Lung (tissue), 11 donors: ENCODE measurements at regions not wholly inside any gene's neighbourhood (a gene's known extent, or its start where the extent isn't known, plus 50 kb on each side); places are given as distances from the start of the nearest gene placed in this dataset.

Source experiments
- ATAC-seq: fragments of 200-7000 bp; cut with Tn5 transposase; one replicate; pipeline ENCODE4 v1.9.1; 2020; ENCODE audit warnings: moderate number of reproducible peaks; ENCODE audit not compliant: insufficient read depth, low FRiP score
- DNase-seq, 3 donors: peaks; one replicate each; pipeline ENCODE4 v3.0.0-alpha.2; 2013 to 2017
- H3K27ac ChIP-seq, 2 donors: one replicate each; pipeline ENCODE4 v1.5.1; 2013; ENCODE audit warnings: mild to moderate bottlenecking in 2 of 2, moderate library complexity in 2 of 2, control low read depth in 1 of 2, inconsistent platforms in 1 of 2, low read depth in 1 of 2, low read length in 1 of 2
- H3K27me3 ChIP-seq, 3 donors: one replicate each; pipeline ENCODE4 v1.5.1; 2013; ENCODE audit warnings: low read length in 2 of 3; ENCODE audit not compliant: control insufficient read depth in 3 of 3, insufficient read depth in 3 of 3
- H3K36me3 ChIP-seq, 4 donors: one replicate each; pipeline ENCODE4 v1.5.1; 2013; ENCODE audit warnings: low read length in 4 of 4, mild to moderate bottlenecking in 1 of 4, moderate library complexity in 1 of 4; ENCODE audit not compliant: control insufficient read depth in 4 of 4, insufficient read depth in 4 of 4
- H3K4me1 ChIP-seq, 5 donors: one replicate each; pipeline ENCODE4 v1.5.1; 2013; ENCODE audit warnings: low read length in 5 of 5, mild to moderate bottlenecking in 2 of 5, moderate library complexity in 1 of 5; ENCODE audit not compliant: control insufficient read depth in 5 of 5, insufficient read depth in 5 of 5
- H3K4me3 ChIP-seq: one replicate; pipeline ENCODE4 v1.5.1; 2013; ENCODE audit warnings: mild to moderate bottlenecking, control low read depth, moderate library complexity
- H3K9ac ChIP-seq, 2 donors: one replicate each; pipeline ENCODE4 v1.5.1; 2013; ENCODE audit warnings: low read length in 2 of 2, control low read depth in 1 of 2; ENCODE audit not compliant: insufficient read depth in 1 of 2
- H3K9me3 ChIP-seq, 4 donors: one replicate each; pipeline ENCODE4 v1.5.1; 2013; ENCODE audit warnings: low read length in 3 of 4, mild to moderate bottlenecking in 1 of 4, moderate library complexity in 1 of 4; ENCODE audit not compliant: control insufficient read depth in 4 of 4, insufficient read depth in 3 of 4
- CTCF ChIP-seq: IDR thresholded peaks from 2 replicates; pipeline ENCODE4 v1.5.1; 2012; ENCODE audit warnings: mild to moderate bottlenecking; ENCODE audit errors: control extremely low read depth, extremely low read depth
- WGBS, 2 donors: extraction: QIAGEN DNeasy Blood & Tissue Kit; methylation state at CpG; one replicate each; pipeline ENCODE4 v1.1.7; 2013; 5-methylcytosine and 5-hydroxymethylcytosine counted together
- donor health status: control.
- donor health status: control.
- donor health status: Bipolar disorder and iron deficiency.
- donor health status: healthy.
- donor health status: DM: yes; HTN: yes; CAD: no.

- Histone ChIP-seq H3K4me3 (no peak overlapping the region), H3K4me1 (peaks cover 0 to 22% (median 2%) of the 10 kb centered on the region in 5 donors), H3K9ac (no peak overlapping the region), H3K27ac (no peak overlapping the region), H3K27me3 (peaks cover 0 to 16% (median 0%) of the 10 kb centered on the region in 3 donors), H3K9me3 (no peaks in the 10 kb centered on the region), H3K36me3 (no peaks in the 10 kb centered on the region)
- WGBS, 2 donors = 82 to 83% methylated on average over 5 of the region's 5 CpGs
- ATAC-seq (no peak), DNase-seq (peak in 2 of 3 donors; percentile 22 to 45)
- TF ChIP-seq CTCF = no peak
These were observed 220.3 kb upstream of the NFIA start for GRCh38 chr1:60861961-60862567.

GRCh38 chr1:60859111-60859510 is 223.2 kb upstream of the NFIA start:
- peaks cover 0 to 3% (median 0%) of the 10 kb centered on the region in 3 donors for H3K27me3 ChIP-seq
- no peak overlapping the region for H3K9ac ChIP-seq
- no peak overlapping the region for H3K27ac ChIP-seq
- no peak overlapping the region for H3K4me3 ChIP-seq
- ATAC-seq (no peak), DNase-seq (no peak)
- no peaks in the 10 kb centered on the region for H3K9me3 ChIP-seq
- H3K36me3 ChIP-seq = no peaks in the 10 kb centered on the region
- TF ChIP-seq CTCF = no peak
- H3K4me1 ChIP-seq = peaks cover 0 to 3% (median 0%) of the 10 kb centered on the region in 5 donors
- WGBS, 2 donors = 83 to 92% methylated on average over 2 of the region's 2 CpGs

- 81 to 97% methylated on average over 2 of the region's 2 CpGs for WGBS, 2 donors
- Histone ChIP-seq H3K4me3 (no peak overlapping the region), H3K27ac (no peak overlapping the region), H3K9me3 (no peaks in the 10 kb centered on the region), H3K9ac (no peak overlapping the region), H3K36me3 (no peaks in the 10 kb centered on the region), H3K27me3 (no peaks in the 10 kb centered on the region), H3K4me1 (peaks cover 0 to 4% (median 0%) of the 10 kb centered on the region in 5 donors)
- DNase-seq (no peak), ATAC-seq (no peak)
- TF ChIP-seq CTCF = no peak
These were observed 224.5 kb upstream of the NFIA start for GRCh38 chr1:60857851-60858250.

GRCh38 chr1:60850084-60850483 is 232.3 kb upstream of the NFIA start:
- Histone ChIP-seq H3K27ac (no peak overlapping the region), H3K9me3 (no peaks in the 10 kb centered on the region), H3K4me3 (no peak overlapping the region), H3K27me3 (no peaks in the 10 kb centered on the region), H3K9ac (no peak overlapping the region), H3K4me1 (peaks cover 0 to 4% (median 0%) of the 10 kb centered on the region in 5 donors), H3K36me3 (no peaks in the 10 kb centered on the region)
- TF ChIP-seq CTCF = no peak
- DNase-seq (no peak), ATAC-seq (no peak)
- 98 to 100% methylated on average over 1 of the region's 1 CpG for WGBS, 2 donors
